Endothelial cell of umbilical vein (primary cell): ENCODE measurements at regions not wholly inside any gene's neighbourhood (a gene's known extent, or its start where the extent isn't known, plus 50 kb on each side); places are given as distances from the start of the nearest gene placed in this dataset.

Source experiments
- BruUV-seq: library from RNA; stranded (reverse); fragments of 400-500 nt; replicated peaks from 2 replicates; lab custom pipeline; 2021; lab: Mats Ljungman, UMichigan
- CTCF ChIA-PET: fragments of 300-600, 350-600 bp; sonication (Branson Sonifier 250); formaldehyde crosslinking; loops from one replicate; lab custom pipeline; 2021; ENCODE audit warnings: antibody characterized with exemption, inconsistent platforms; lab: Charles Lee
- POLR2A ChIA-PET: fragments of 300-600, 350-600 bp; sonication (Branson Sonifier 250); formaldehyde crosslinking; loops from one replicate; lab custom pipeline; 2021; ENCODE audit warnings: antibody characterized with exemption, inconsistent platforms; lab: Charles Lee
- DNase-seq: peaks from one replicate; pipeline ENCODE4 v3.0.0-alpha.2; 2011; ENCODE audit warnings: low read depth, low spot score
- FAIRE-seq: peaks from 2 replicates; lab custom pipeline; 2011; peaks lifted over from hg19 to GRCh38; lab: Jason Lieb, UNC
- H2AFZ ChIP-seq: 2 replicates; pipeline ENCODE4 v1.6.0; 2012; ENCODE audit warnings: low read depth, low read length, control low read depth, inconsistent platforms
- H3K27ac ChIP-seq: 2 replicates; pipeline ENCODE4 v1.5.1; 2011; ENCODE audit warnings: low read depth, mild to moderate bottlenecking, control low read depth, low read length, moderate library complexity; ENCODE audit not compliant: insufficient read depth
- H3K27me3 ChIP-seq, 2 experiments: 2 replicates each; pipeline versions ENCODE4 v1.6.0 to v1.6.1; 2011; ENCODE audit warnings: low read length in 2 of 2, mixed read lengths in 1 of 2; ENCODE audit not compliant: control insufficient read depth in 2 of 2, insufficient read depth in 2 of 2
- H3K36me3 ChIP-seq, 2 experiments: 2 replicates in 1 of 2; 3 replicates in 1 of 2; pipeline ENCODE4 v1.5.1; 2011; ENCODE audit warnings: low read length in 2 of 2, mild to moderate bottlenecking in 1 of 2, moderate library complexity in 1 of 2; ENCODE audit not compliant: control insufficient read depth in 2 of 2, insufficient read depth in 2 of 2; ENCODE audit errors: extremely low read depth in 1 of 2
- H3K4me1 ChIP-seq: 3 replicates; pipeline ENCODE4 v1.5.1; 2011; ENCODE audit warnings: mild to moderate bottlenecking, low read length; ENCODE audit not compliant: control insufficient read depth, insufficient read depth; ENCODE audit errors: extremely low read depth
- H3K4me2 ChIP-seq: 2 replicates; pipeline ENCODE4 v1.6.1; 2011; ENCODE audit warnings: low read length, control low read depth, mixed read lengths; ENCODE audit not compliant: insufficient read depth
- H3K4me3 ChIP-seq, 3 experiments: fragments of 200-600 bp in 1 of 3; sonication (generic), shearing (Covaris generic) in 1 of 3; replicated peaks in 1 of 3; 2 replicates each; pipeline ENCODE4 v1.5.1; 2011 to 2016; ENCODE audit warnings: control low read depth in 3 of 3, low read length in 3 of 3, mild to moderate bottlenecking in 2 of 3, inconsistent platforms in 1 of 3, low read depth in 1 of 3, moderate library complexity in 1 of 3; ENCODE audit not compliant: insufficient read depth in 1 of 3
- H3K79me2 ChIP-seq: 2 replicates; pipeline ENCODE4 v1.6.0; 2012; ENCODE audit warnings: low read length, inconsistent platforms; ENCODE audit not compliant: control insufficient read depth, insufficient read depth
- H3K9ac ChIP-seq: replicated peaks from 2 replicates; pipeline ENCODE3; 2011; ENCODE audit warnings: low read length, control low read depth; ENCODE audit not compliant: insufficient read depth; ENCODE audit errors: extremely low read depth
- H3K9me1 ChIP-seq: replicated peaks from 3 replicates; pipeline ENCODE4 v1.6.0; 2011; ENCODE audit warnings: mild to moderate bottlenecking, low read length; ENCODE audit not compliant: control insufficient read depth, insufficient read depth; ENCODE audit errors: extremely low read depth
- H3K9me3 ChIP-seq: replicated peaks from 2 replicates; pipeline ENCODE4 v1.5.1; 2012; ENCODE audit warnings: low read length, inconsistent platforms; ENCODE audit not compliant: control insufficient read depth, insufficient read depth
- H4K20me1 ChIP-seq: replicated peaks from 2 replicates; pipeline ENCODE3; 2011; ENCODE audit warnings: mild to moderate bottlenecking, low read length; ENCODE audit not compliant: control insufficient read depth, insufficient read depth; ENCODE audit errors: extremely low read depth
- EZH2 ChIP-seq: IDR thresholded peaks from 2 replicates; pipeline ENCODE4 v1.6.1; 2012; ENCODE audit warnings: borderline replicate concordance, low read depth, mild to moderate bottlenecking, moderate library complexity, low read length, inconsistent platforms; ENCODE audit not compliant: severe bottlenecking
- FOS ChIP-seq: IDR thresholded peaks from 2 replicates; pipeline ENCODE4 v1.6.1; 2011; ENCODE audit warnings: mild to moderate bottlenecking, low read length, moderate library complexity, borderline replicate concordance; ENCODE audit not compliant: insufficient read depth
- GATA2 ChIP-seq: IDR thresholded peaks from 2 replicates; pipeline ENCODE4 v1.7.0; 2011; ENCODE audit warnings: low read depth, mild to moderate bottlenecking, moderate library complexity, mixed read lengths, low read length; ENCODE audit not compliant: insufficient read length, insufficient read depth
- JUN ChIP-seq: IDR thresholded peaks from 2 replicates; pipeline ENCODE4 v1.6.1; 2011; ENCODE audit warnings: borderline replicate concordance, low read depth; ENCODE audit not compliant: insufficient read length, insufficient read depth
- MYC ChIP-seq: IDR thresholded peaks from one replicate; pipeline ENCODE4 v1.6.1; 2011; ENCODE audit warnings: mild to moderate bottlenecking, low read depth, low read length
- POLR2A ChIP-seq: IDR thresholded peaks from 2 replicates; pipeline ENCODE4 v1.6.1; 2012; ENCODE audit warnings: low read depth, mild to moderate bottlenecking, control low read depth, low read length
- POLR2AphosphoS5 ChIP-seq: IDR thresholded peaks from 2 replicates; pipeline ENCODE4 v1.6.1; 2012; ENCODE audit warnings: low read depth, mild to moderate bottlenecking, control low read depth, low read length, moderate library complexity; ENCODE audit not compliant: insufficient read depth
- dilution Hi-C: fragments of 300-500 bp; cut with MboI; formaldehyde crosslinking; loops from one replicate; pipeline ENCODE4 v1.15.0; 2019; ENCODE audit warnings: low sequenced_read_pairs; ENCODE audit not compliant: extremely low pct_ligation_motif_present
- intact Hi-C: fragments of 100-400 bp; cut with micrococcal nuclease; formaldehyde crosslinking; loops from one replicate; pipeline ENCODE4 v1.10.0; 2022
- TF ChIP-seq, protein P1 (sequence below): IDR thresholded peaks from 2 replicates; pipeline ENCODE4 v1.6.1; 2011; ENCODE audit not compliant: insufficient read depth, insufficient read length
- TF ChIP-seq, protein P2 (sequence below), 2 donors: IDR thresholded peaks; 1 replicate in 1 of 2; 2 replicates in 1 of 2; pipeline ENCODE4 v1.5.1; 2011; ENCODE audit warnings: low read length in 2 of 2, mild to moderate bottlenecking in 2 of 2, moderate library complexity in 2 of 2, control low read depth in 1 of 2, inconsistent platforms in 1 of 2, low read depth in 1 of 2; ENCODE audit not compliant: insufficient read depth in 1 of 2; ENCODE audit errors: extremely low read depth in 1 of 2

DNA sequence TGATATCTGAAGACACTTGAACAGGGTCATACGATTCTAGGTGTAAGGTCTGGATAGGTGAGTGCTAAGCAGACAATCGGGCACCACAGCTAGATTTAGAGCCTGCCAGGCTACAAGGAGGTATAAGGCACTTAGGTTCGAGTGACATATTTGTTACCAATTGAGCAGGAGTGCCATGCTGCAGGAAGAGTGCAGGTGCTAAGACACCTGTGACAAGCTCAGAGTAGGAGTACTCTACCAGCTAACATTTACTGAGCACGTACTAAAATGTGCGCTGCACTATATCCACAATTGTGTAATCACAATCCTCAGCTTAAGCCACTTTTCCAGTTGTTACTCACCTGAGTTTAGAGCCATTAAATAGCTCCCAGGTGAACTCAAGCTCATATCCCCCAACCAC lies 227.8 kb upstream of the MOCS1 start:
- dilution Hi-C loops (no loop called here), intact Hi-C loops (no loop called here)
- Histone ChIP-seq H3K9ac (no peak overlapping the region), H3K36me3 (no peaks in the 10 kb centered on the region), H3K4me2 (no peak overlapping the region), H2AFZ (no peak overlapping the region), H3K27ac (no peak overlapping the region), H4K20me1 (no peaks in the 10 kb centered on the region), H3K9me3 (peaks cover 2% of the 10 kb centered on the region), H3K4me3 (no peak overlapping the region), H3K9me1 (no peaks in the 10 kb centered on the region), H3K27me3 (no peaks in the 10 kb centered on the region), H3K4me1 (no peaks in the 10 kb centered on the region), H3K79me2 (no peaks in the 10 kb centered on the region)
- BruUV-seq = no TSS peak
- TF ChIP-seq MYC (no peak), GATA2 (no peak), EZH2 (no peak), POLR2AphosphoS5 (no peak), FOS (no peak), JUN (no peak), POLR2A (no peak)
- TF ChIP-seq, protein P1, sequence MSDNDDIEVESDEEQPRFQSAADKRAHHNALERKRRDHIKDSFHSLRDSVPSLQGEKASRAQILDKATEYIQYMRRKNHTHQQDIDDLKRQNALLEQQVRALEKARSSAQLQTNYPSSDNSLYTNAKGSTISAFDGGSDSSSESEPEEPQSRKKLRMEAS = no peak
- TF ChIP-seq, protein P2, sequence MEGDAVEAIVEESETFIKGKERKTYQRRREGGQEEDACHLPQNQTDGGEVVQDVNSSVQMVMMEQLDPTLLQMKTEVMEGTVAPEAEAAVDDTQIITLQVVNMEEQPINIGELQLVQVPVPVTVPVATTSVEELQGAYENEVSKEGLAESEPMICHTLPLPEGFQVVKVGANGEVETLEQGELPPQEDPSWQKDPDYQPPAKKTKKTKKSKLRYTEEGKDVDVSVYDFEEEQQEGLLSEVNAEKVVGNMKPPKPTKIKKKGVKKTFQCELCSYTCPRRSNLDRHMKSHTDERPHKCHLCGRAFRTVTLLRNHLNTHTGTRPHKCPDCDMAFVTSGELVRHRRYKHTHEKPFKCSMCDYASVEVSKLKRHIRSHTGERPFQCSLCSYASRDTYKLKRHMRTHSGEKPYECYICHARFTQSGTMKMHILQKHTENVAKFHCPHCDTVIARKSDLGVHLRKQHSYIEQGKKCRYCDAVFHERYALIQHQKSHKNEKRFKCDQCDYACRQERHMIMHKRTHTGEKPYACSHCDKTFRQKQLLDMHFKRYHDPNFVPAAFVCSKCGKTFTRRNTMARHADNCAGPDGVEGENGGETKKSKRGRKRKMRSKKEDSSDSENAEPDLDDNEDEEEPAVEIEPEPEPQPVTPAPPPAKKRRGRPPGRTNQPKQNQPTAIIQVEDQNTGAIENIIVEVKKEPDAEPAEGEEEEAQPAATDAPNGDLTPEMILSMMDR (IDR thresholded peaks at IDR 0.05; ENCODE audit: extremely low read depth in 1 of 2, insufficient read depth in 1 of 2, low read depth in 1 of 2, low read length in 2 of 2) = no peak
- CTCF ChIA-PET = no interaction called here
- DNase-seq = no peak
- FAIRE-seq = no peak
- POLR2A ChIA-PET = no interaction called here
